Endodermal cell (in vitro differentiated cells): ENCODE measurements at regions not wholly inside any gene's neighbourhood (a gene's known extent, or its start where the extent isn't known, plus 50 kb on each side); places are given as distances from the start of the nearest gene placed in this dataset.
A peak's percentile ranks its signal among the peaks of the same experiment; 100 is the strongest.

ENCODE experiments used
- DNase-seq: peaks from one replicate; pipeline ENCODE4 v3.0.0-alpha.2; 2017
- H3K27ac ChIP-seq: 2 replicates; pipeline ENCODE4 v1.5.1; 2013; ENCODE audit warnings: mild to moderate bottlenecking, low read depth, low read length, moderate library complexity
- H3K27me3 ChIP-seq: 2 replicates; pipeline ENCODE4 v1.6.1; 2013; ENCODE audit warnings: mild to moderate bottlenecking, low read length, moderate library complexity; ENCODE audit not compliant: insufficient read depth, control insufficient read depth, poor library complexity, severe bottlenecking
- H3K36me3 ChIP-seq: 2 replicates; pipeline ENCODE4 v1.7.0; 2013; ENCODE audit warnings: mild to moderate bottlenecking, low read length, moderate library complexity; ENCODE audit not compliant: control insufficient read depth, insufficient read depth
- H3K4me1 ChIP-seq: one replicate; pipeline ENCODE4 v1.7.0; 2013; ENCODE audit warnings: low read length; ENCODE audit not compliant: control insufficient read depth, insufficient read depth
- H3K4me3 ChIP-seq: 2 replicates; pipeline ENCODE4 v1.5.1; 2013; ENCODE audit warnings: mild to moderate bottlenecking, low read length, moderate library complexity
- H3K9ac ChIP-seq: 2 replicates; pipeline ENCODE4 v1.6.1; 2013; ENCODE audit warnings: mild to moderate bottlenecking, low read length, moderate library complexity; ENCODE audit not compliant: poor library complexity, severe bottlenecking; ENCODE audit errors: extremely low read depth
- H3K9me3 ChIP-seq: 2 replicates; pipeline ENCODE4 v1.6.1; 2013; ENCODE audit warnings: mild to moderate bottlenecking, low read length, moderate library complexity; ENCODE audit not compliant: control insufficient read depth
- H3K27ac Mint-ChIP-seq: 2 replicates; pipeline ENCODE4 v1.8.0; 2020; ENCODE audit warnings: mixed read lengths
- H3K27me3 Mint-ChIP-seq: 2 replicates; pipeline ENCODE4 v1.8.0; 2021; ENCODE audit warnings: mild to moderate bottlenecking, mixed read lengths; ENCODE audit not compliant: insufficient read depth
- H3K36me3 Mint-ChIP-seq: 2 replicates; pipeline ENCODE4 v1.8.0; 2020; ENCODE audit warnings: low read depth, mixed read lengths
- H3K4me1 Mint-ChIP-seq: 2 replicates; pipeline ENCODE4 v1.8.0; 2020; ENCODE audit warnings: mixed read lengths
- H3K4me3 Mint-ChIP-seq: 2 replicates; pipeline ENCODE4 v1.8.0; 2020; ENCODE audit warnings: mild to moderate bottlenecking, moderate library complexity, mixed read lengths
- H3K9me3 Mint-ChIP-seq: 2 replicates; pipeline ENCODE4 v1.8.0; 2020; ENCODE audit warnings: mild to moderate bottlenecking, mixed read lengths
- WGBS, 2 experiments: methylation state at CpG; one replicate each; pipeline versions ENCODE4 v1.1.5 to v1.1.7; 2013; ENCODE audit warnings: missing lambda C conversion rate in 2 of 2, mixed read lengths in 1 of 2; ENCODE audit not compliant: insufficient coverage in 1 of 2, insufficient read length in 1 of 2; 5-methylcytosine and 5-hydroxymethylcytosine counted together
- TF ChIP-seq, protein P1 (sequence below): fragments of 200-600 bp; sonication (generic); conservative IDR thresholded peaks from 2 replicates; pipeline ENCODE4 v1.5.0; 2021; ENCODE audit warnings: antibody characterized with exemption, mild to moderate bottlenecking

- Histone ChIP-seq H3K27ac (no peak overlapping the region), H3K4me1 (peaks cover 14% of the 10 kb centered on the region), H3K4me3 (peak overlapping the region; percentile 5), H3K9ac (no peak overlapping the region), H3K9me3 (no peaks in the 10 kb centered on the region), H3K27me3 (peaks cover 28% of the 10 kb centered on the region), H3K36me3 (no peaks in the 10 kb centered on the region)
- H3K9me3 Mint-ChIP-seq, result no peaks in the 10 kb centered on the region
- H3K4me1 Mint-ChIP-seq, result peaks cover 12% of the 10 kb centered on the region
- WGBS, 2 experiments, result 71 to 79% methylated on average over 7 to 10 of the region's 10 CpGs
- no peak overlapping the region for H3K27ac Mint-ChIP-seq
- TF ChIP-seq, protein P1, sequence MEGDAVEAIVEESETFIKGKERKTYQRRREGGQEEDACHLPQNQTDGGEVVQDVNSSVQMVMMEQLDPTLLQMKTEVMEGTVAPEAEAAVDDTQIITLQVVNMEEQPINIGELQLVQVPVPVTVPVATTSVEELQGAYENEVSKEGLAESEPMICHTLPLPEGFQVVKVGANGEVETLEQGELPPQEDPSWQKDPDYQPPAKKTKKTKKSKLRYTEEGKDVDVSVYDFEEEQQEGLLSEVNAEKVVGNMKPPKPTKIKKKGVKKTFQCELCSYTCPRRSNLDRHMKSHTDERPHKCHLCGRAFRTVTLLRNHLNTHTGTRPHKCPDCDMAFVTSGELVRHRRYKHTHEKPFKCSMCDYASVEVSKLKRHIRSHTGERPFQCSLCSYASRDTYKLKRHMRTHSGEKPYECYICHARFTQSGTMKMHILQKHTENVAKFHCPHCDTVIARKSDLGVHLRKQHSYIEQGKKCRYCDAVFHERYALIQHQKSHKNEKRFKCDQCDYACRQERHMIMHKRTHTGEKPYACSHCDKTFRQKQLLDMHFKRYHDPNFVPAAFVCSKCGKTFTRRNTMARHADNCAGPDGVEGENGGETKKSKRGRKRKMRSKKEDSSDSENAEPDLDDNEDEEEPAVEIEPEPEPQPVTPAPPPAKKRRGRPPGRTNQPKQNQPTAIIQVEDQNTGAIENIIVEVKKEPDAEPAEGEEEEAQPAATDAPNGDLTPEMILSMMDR, result peak; percentile 54
- DNase-seq, result peak; percentile 69
- peaks cover 38% of the 10 kb centered on the region for H3K27me3 Mint-ChIP-seq
- H3K4me3 Mint-ChIP-seq, result no peak overlapping the region
- H3K36me3 Mint-ChIP-seq, result no peaks in the 10 kb centered on the region
Measured at GRCh38 chr19:29013325-29013724, 199.6 kb downstream of the UQCRFS1 start.

- Histone ChIP-seq H3K27ac (no peak overlapping the region), H3K36me3 (no peaks in the 10 kb centered on the region), H3K27me3 (peaks cover 28% of the 10 kb centered on the region), H3K4me3 (no peak overlapping the region), H3K4me1 (peaks cover 11% of the 10 kb centered on the region), H3K9me3 (no peaks in the 10 kb centered on the region), H3K9ac (no peak overlapping the region)
- Mint-ChIP-seq H3K4me3 (no peak overlapping the region), H3K4me1 (peaks cover 12% of the 10 kb centered on the region), H3K27ac (no peak overlapping the region), H3K9me3 (no peaks in the 10 kb centered on the region), H3K27me3 (peaks cover 36% of the 10 kb centered on the region), H3K36me3 (no peaks in the 10 kb centered on the region)
- WGBS, 2 experiments, result 80 to 94% methylated on average over 4 to 9 of the region's 9 CpGs
- TF ChIP-seq, protein P1, result no peak
- no peak for DNase-seq
Measured at GRCh38 chr19:29012457-29012856, 200.5 kb downstream of the UQCRFS1 start.

- Mint-ChIP-seq H3K4me1 (peaks cover 10% of the 10 kb centered on the region), H3K27ac (no peak overlapping the region)
- 83 to 93% methylated on average over 2 to 8 of the region's 8 CpGs for WGBS, 2 experiments
Measured at GRCh38 chr19:29010276-29010675, 202.7 kb downstream of the UQCRFS1 start.

More at GRCh38 chr19:29010276-29010675, 202.7 kb downstream of the UQCRFS1 start:
- Mint-ChIP-seq H3K4me3 (no peak overlapping the region), H3K9me3 (no peaks in the 10 kb centered on the region), H3K27me3 (peaks cover 15% of the 10 kb centered on the region), H3K36me3 (no peaks in the 10 kb centered on the region)
- peaks cover 8% of the 10 kb centered on the region for H3K27me3 ChIP-seq
- H3K4me3 ChIP-seq, result no peak overlapping the region
- no peaks in the 10 kb centered on the region for H3K9me3 ChIP-seq
- no peak overlapping the region for H3K27ac ChIP-seq
- peaks cover 4% of the 10 kb centered on the region for H3K4me1 ChIP-seq
- TF ChIP-seq, protein P1, result no peak
- no peaks in the 10 kb centered on the region for H3K36me3 ChIP-seq
- DNase-seq, result no peak
- no peak overlapping the region for H3K9ac ChIP-seq
